Activated B cell treated with CpG ODN at 0.5 μM for 24 hours (primary cell): ENCODE measurements at regions not wholly inside any gene's neighbourhood (a gene's known extent, or its start where the extent isn't known, plus 50 kb on each side); places are given as distances from the start of the nearest gene placed in this dataset.

Experiments used
- ATAC-seq: fragments of 200-7000 bp; cut with Tn5 transposase; one replicate; pipeline ENCODE4 v1.10.0; 2021; ENCODE audit warnings: low read depth, mild to moderate bottlenecking, moderate library complexity
- CTCF ChIA-PET: fragments of 350-600 bp; sonication (Branson Sonifier 250); formaldehyde crosslinking; loops from one replicate; lab custom pipeline; 2021; ENCODE audit warnings: antibody characterized with exemption; lab: Charles Lee
- POLR2A ChIA-PET: fragments of 350-600 bp; sonication (Branson Sonifier 250); formaldehyde crosslinking; loops from one replicate; lab custom pipeline; 2021; ENCODE audit warnings: antibody characterized with exemption; lab: Charles Lee
- DNase-seq: peaks from one replicate; pipeline ENCODE4 v3.0.0; 2022
- H3K27ac Mint-ChIP-seq: one replicate; pipeline ENCODE4 v1.8.0; 2020; ENCODE audit warnings: mixed read lengths
- H3K27me3 Mint-ChIP-seq: one replicate; pipeline ENCODE4 v1.8.0; 2021; ENCODE audit warnings: mixed read lengths
- H3K36me3 Mint-ChIP-seq: one replicate; pipeline ENCODE4 v1.8.0; 2021; ENCODE audit warnings: low read depth, mixed read lengths
- H3K4me1 Mint-ChIP-seq: one replicate; pipeline ENCODE4 v1.8.0; 2021; ENCODE audit warnings: mixed read lengths
- H3K4me3 Mint-ChIP-seq: one replicate; pipeline ENCODE4 v1.8.0; 2020; ENCODE audit warnings: mild to moderate bottlenecking, mixed read lengths
- H3K9me3 Mint-ChIP-seq: one replicate; pipeline ENCODE4 v1.8.0; 2020; ENCODE audit warnings: mixed read lengths
- intact Hi-C: fragments of 100-400 bp; cut with micrococcal nuclease; formaldehyde crosslinking; loops from one replicate; pipeline ENCODE4 v1.15.1; 2024
- TF ChIP-seq, protein P1 (sequence below): fragments of 200-600 bp; IDR thresholded peaks from one replicate; pipeline ENCODE4 v1.8.0; 2022; ENCODE audit warnings: antibody characterized with exemption, mild to moderate bottlenecking

GRCh38 chr6:100996409-100996808 is 115.3 kb upstream of the ASCC3 start:
- CTCF ChIA-PET = no interaction called here

DNA sequence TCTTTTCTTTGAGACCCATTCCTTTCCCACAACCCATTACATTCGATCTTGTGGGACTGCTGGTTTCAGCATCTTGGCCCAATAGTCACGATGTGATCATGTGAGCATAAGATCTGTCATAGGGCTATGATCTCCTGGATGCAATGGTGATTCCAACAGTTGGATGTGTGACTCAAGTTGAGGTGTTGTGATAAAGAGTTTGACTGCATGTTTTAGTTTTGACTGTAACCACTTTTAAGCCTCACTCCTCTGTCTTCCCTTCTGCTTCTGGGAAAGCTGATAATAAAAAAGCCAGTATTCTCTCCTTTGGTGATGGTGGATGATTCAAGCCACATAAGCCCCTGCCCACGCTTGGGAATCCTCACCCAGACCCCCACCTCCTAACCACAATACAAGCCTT is 117.0 kb upstream of the ASCC3 start:
- Mint-ChIP-seq H3K27ac (no peak overlapping the region), H3K9me3 (peaks cover 7% of the 10 kb centered on the region), H3K4me3 (no peak overlapping the region), H3K36me3 (no peaks in the 10 kb centered on the region), H3K27me3 (peaks cover 3% of the 10 kb centered on the region), H3K4me1 (no peaks in the 10 kb centered on the region)
- intact Hi-C loops = no loop called here
- DNase-seq (no peak), ATAC-seq (no peak)
- ChIA-PET POLR2A (no interaction called here), CTCF (no interaction called here)
- TF ChIP-seq, protein P1, sequence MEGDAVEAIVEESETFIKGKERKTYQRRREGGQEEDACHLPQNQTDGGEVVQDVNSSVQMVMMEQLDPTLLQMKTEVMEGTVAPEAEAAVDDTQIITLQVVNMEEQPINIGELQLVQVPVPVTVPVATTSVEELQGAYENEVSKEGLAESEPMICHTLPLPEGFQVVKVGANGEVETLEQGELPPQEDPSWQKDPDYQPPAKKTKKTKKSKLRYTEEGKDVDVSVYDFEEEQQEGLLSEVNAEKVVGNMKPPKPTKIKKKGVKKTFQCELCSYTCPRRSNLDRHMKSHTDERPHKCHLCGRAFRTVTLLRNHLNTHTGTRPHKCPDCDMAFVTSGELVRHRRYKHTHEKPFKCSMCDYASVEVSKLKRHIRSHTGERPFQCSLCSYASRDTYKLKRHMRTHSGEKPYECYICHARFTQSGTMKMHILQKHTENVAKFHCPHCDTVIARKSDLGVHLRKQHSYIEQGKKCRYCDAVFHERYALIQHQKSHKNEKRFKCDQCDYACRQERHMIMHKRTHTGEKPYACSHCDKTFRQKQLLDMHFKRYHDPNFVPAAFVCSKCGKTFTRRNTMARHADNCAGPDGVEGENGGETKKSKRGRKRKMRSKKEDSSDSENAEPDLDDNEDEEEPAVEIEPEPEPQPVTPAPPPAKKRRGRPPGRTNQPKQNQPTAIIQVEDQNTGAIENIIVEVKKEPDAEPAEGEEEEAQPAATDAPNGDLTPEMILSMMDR = no peak

More at GRCh38 chr6:100996409-100996808, 115.3 kb upstream of the ASCC3 start:
- H3K9me3 Mint-ChIP-seq = peaks cover 2% of the 10 kb centered on the region
- no peaks in the 10 kb centered on the region for H3K27me3 Mint-ChIP-seq
- no peaks in the 10 kb centered on the region for H3K36me3 Mint-ChIP-seq
- POLR2A ChIA-PET = no interaction called here
- no peak overlapping the region for H3K4me3 Mint-ChIP-seq
- H3K27ac Mint-ChIP-seq = no peak overlapping the region
- no peaks in the 10 kb centered on the region for H3K4me1 Mint-ChIP-seq
- intact Hi-C loops = no loop called here
- no peak for DNase-seq
- TF ChIP-seq, protein P1 = no peak
- no peak for ATAC-seq

DNA sequence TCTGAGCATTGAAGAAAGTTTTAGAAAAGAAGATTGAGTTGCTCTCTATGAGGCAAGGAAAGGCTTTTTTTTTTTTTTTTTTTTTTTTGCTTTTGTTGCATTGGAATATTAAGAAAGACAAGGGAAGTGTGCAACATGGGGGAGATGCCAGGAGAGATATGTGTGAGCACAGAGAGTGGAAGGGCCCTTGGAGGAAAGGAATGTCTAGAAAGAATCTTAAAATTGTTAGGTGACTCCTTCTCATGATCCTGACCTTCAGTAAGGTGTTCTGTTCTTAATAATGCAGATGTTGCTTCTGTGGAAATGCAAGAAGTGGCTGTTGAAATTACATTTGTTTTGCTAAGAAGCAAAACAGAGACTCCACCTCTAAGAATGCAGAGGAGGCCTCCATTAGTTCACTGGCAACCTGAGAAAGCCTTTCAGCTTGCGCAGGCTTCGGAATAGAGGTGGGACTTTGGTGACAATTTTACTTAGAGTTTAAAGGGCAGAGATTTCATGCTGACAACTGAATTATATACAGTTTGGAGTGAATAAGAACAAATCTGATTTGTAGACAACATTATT is 118.0 kb upstream of the ASCC3 start:
- POLR2A ChIA-PET = no interaction called here

GRCh38 chr6:101000341-101000740 is 119.2 kb upstream of the ASCC3 start:
- Mint-ChIP-seq H3K4me1 (no peaks in the 10 kb centered on the region), H3K36me3 (no peaks in the 10 kb centered on the region), H3K4me3 (no peak overlapping the region), H3K27ac (no peak overlapping the region), H3K27me3 (peaks cover 3% of the 10 kb centered on the region), H3K9me3 (peaks cover 8% of the 10 kb centered on the region)
- intact Hi-C loops = no loop called here
- POLR2A ChIA-PET = no interaction called here
- CTCF ChIA-PET = no interaction called here
- no peak for DNase-seq
- no peak for ATAC-seq
- TF ChIP-seq, protein P1 = no peak

More for the DNA sequence above, 118.0 kb upstream of the ASCC3 start:
- Mint-ChIP-seq H3K27me3 (peaks cover 3% of the 10 kb centered on the region), H3K4me1 (no peaks in the 10 kb centered on the region), H3K4me3 (no peak overlapping the region), H3K27ac (no peak overlapping the region), H3K9me3 (peaks cover 8% of the 10 kb centered on the region), H3K36me3 (no peaks in the 10 kb centered on the region)
- TF ChIP-seq, protein P1 = no peak
- no peak for DNase-seq
- ATAC-seq = no peak
- intact Hi-C loops = no loop called here
- CTCF ChIA-PET = no interaction called here

DNA sequence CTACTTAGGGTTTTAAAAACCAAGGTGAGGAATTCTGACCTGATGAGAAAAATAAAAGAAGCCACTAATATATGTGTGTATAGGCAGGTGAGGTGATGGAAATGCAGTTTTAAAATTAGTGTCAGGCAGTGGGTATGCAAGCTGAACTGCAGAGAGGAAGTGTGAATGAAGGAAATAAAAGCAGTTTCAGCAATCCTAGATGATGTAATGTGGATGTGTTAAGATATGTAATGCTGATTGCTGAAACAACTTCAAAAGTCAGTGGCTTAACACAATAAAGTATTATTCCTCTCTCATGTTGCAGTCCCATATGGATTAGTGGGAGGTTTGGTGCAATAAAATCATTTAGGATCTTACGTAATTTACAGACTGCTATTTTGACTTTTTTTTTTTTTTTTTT is 119.9 kb upstream of the ASCC3 start:
- intact Hi-C loops = no loop called here
- H3K9me3 Mint-ChIP-seq = peaks cover 8% of the 10 kb centered on the region
- DNase-seq = no peak

More for the DNA sequence above, 119.9 kb upstream of the ASCC3 start:
- TF ChIP-seq, protein P1 = no peak
- H3K27ac Mint-ChIP-seq = no peak overlapping the region
- no peaks in the 10 kb centered on the region for H3K36me3 Mint-ChIP-seq
- no peak for ATAC-seq
- peaks cover 3% of the 10 kb centered on the region for H3K27me3 Mint-ChIP-seq
- no peaks in the 10 kb centered on the region for H3K4me1 Mint-ChIP-seq
- H3K4me3 Mint-ChIP-seq = no peak overlapping the region
- ChIA-PET POLR2A (no interaction called here), CTCF (no interaction called here)
